Ovary (tissue), 7 donors: ENCODE measurements at regions not wholly inside any gene's neighbourhood (a gene's known extent, or its start where the extent isn't known, plus 50 kb on each side); places are given as distances from the start of the nearest gene placed in this dataset.

Source experiments
- DNase-seq, 5 donors: peaks; one replicate each; pipeline ENCODE4 v3.0.0-alpha.2; 2019 to 2020
- H3K27ac ChIP-seq, 2 donors: fragments of 200-600 bp; one replicate each; pipeline versions ENCODE4 v1.5.1 to v1.8.0; 2019 to 2022
- H3K27me3 ChIP-seq: fragments of 200-600 bp; one replicate; pipeline ENCODE4 v1.8.0; 2022
- H3K36me3 ChIP-seq: fragments of 200-600 bp; sonication (generic); one replicate; pipeline ENCODE4 v1.5.1; 2019
- H3K4me1 ChIP-seq: one replicate; pipeline ENCODE4 v1.8.1; 2013; ENCODE audit warnings: mild to moderate bottlenecking, moderate library complexity; ENCODE audit not compliant: insufficient read depth
- H3K4me3 ChIP-seq: fragments of 200-600 bp; sonication (generic); one replicate; pipeline ENCODE4 v1.5.1; 2017
- H3K9me3 ChIP-seq, 2 donors: fragments of 200-600 bp in 1 of 2; sonication (generic) in 1 of 2; one replicate each; pipeline versions ENCODE4 v1.5.1 to v1.8.1; 2013 to 2019; ENCODE audit warnings: mild to moderate bottlenecking in 1 of 2, moderate library complexity in 1 of 2
- EP300 ChIP-seq: sonication (generic); formaldehyde crosslinking; IDR thresholded peaks from one replicate; pipeline ENCODE4 v1.6.1; 2017; ENCODE audit warnings: antibody characterized with exemption
- POLR2A ChIP-seq: fragments of 450-650 bp; IDR thresholded peaks from one replicate; pipeline ENCODE4 v1.6.1; 2017; ENCODE audit warnings: antibody characterized with exemption, mild to moderate bottlenecking, moderate library complexity
- WGBS, 3 donors: extraction: QIAGEN DNeasy Blood & Tissue Kit in 1 of 3; methylation state at CpG; one replicate each; pipeline versions ENCODE4 v1.1.5 to v1.1.7; 2013 to 2017; 5-methylcytosine and 5-hydroxymethylcytosine counted together
- intact Hi-C, 4 donors: fragments of 100-400 bp; cut with DNase I; formaldehyde crosslinking; loops; one replicate each; pipeline versions ENCODE4 v1.11.0 to v1.15.1; 2022 to 2023
- TF ChIP-seq, protein P1 (sequence below), 3 donors: fragments of 450-650 bp in 2 of 3; fragments of 200-600 bp in 1 of 3; IDR thresholded peaks; one replicate each; pipeline versions ENCODE4 v1.5.1 to v1.8.0; 2016 to 2022; ENCODE audit warnings: antibody characterized with exemption in 3 of 3, mild to moderate bottlenecking in 1 of 3
- donor health status: DM: no; HTN: no; CAD: no; lungs with moderate emphysema.
- donor health status: DM: no; HTN: no; CAD: no.
- donor health status: Bipolar disorder and iron deficiency.
- donor health status: DM: no; HTN: no; CAD: no.
- donor health status: DM: yes; HTN: yes; CAD: no.

GRCh38 chr20:5471368-5471767 is 139.4 kb downstream of the GPCPD1 start:
- no peak for DNase-seq
- 82 to 87% (median 84%) methylated on average over 14 to 18 of the region's 18 CpGs for WGBS, 3 donors

DNA sequence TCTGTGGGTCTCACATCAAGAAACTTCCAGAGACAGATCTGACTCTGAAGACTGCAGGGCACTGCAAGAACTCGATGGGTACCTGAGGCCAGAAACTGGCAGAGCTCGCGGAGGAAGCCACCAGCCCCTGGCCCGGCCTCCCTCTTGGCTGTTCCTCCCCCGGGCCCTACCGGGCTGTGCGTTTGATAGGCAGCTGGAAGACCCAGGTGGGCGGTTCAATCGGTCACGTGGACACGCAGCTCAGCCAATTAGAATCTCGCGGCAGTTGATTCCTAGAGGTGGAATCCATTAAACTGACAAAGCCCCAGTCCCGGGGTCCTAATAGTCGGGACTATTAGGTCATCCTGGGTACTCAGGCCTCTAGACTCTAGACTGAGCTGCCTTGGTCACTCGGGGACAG is 139.9 kb downstream of the GPCPD1 start:
- intact Hi-C loops = no loop called here
- Histone ChIP-seq H3K27ac (no peak overlapping the region), H3K27me3 (no peaks in the 10 kb centered on the region), H3K9me3 (no peaks in the 10 kb centered on the region), H3K36me3 (no peaks in the 10 kb centered on the region), H3K4me3 (no peak overlapping the region), H3K4me1 (no peaks in the 10 kb centered on the region)
- WGBS, 3 donors = 83 to 91% (median 84%) methylated on average over 16 of the region's 16 CpGs
- no peak for TF ChIP-seq POLR2A
- TF ChIP-seq EP300 = no peak
- TF ChIP-seq, protein P1, sequence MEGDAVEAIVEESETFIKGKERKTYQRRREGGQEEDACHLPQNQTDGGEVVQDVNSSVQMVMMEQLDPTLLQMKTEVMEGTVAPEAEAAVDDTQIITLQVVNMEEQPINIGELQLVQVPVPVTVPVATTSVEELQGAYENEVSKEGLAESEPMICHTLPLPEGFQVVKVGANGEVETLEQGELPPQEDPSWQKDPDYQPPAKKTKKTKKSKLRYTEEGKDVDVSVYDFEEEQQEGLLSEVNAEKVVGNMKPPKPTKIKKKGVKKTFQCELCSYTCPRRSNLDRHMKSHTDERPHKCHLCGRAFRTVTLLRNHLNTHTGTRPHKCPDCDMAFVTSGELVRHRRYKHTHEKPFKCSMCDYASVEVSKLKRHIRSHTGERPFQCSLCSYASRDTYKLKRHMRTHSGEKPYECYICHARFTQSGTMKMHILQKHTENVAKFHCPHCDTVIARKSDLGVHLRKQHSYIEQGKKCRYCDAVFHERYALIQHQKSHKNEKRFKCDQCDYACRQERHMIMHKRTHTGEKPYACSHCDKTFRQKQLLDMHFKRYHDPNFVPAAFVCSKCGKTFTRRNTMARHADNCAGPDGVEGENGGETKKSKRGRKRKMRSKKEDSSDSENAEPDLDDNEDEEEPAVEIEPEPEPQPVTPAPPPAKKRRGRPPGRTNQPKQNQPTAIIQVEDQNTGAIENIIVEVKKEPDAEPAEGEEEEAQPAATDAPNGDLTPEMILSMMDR (IDR thresholded peaks at IDR 0.05) = no peak
- DNase-seq = no peak

More at GRCh38 chr20:5471368-5471767, 139.4 kb downstream of the GPCPD1 start:
- Histone ChIP-seq H3K9me3 (no peaks in the 10 kb centered on the region), H3K27me3 (no peaks in the 10 kb centered on the region), H3K4me1 (no peaks in the 10 kb centered on the region), H3K36me3 (no peaks in the 10 kb centered on the region), H3K27ac (no peak overlapping the region), H3K4me3 (no peak overlapping the region)
- intact Hi-C loops = no loop called here
- TF ChIP-seq EP300 (no peak), POLR2A (no peak)
- TF ChIP-seq, protein P1 (IDR thresholded peaks at IDR 0.05) = no peak

DNA sequence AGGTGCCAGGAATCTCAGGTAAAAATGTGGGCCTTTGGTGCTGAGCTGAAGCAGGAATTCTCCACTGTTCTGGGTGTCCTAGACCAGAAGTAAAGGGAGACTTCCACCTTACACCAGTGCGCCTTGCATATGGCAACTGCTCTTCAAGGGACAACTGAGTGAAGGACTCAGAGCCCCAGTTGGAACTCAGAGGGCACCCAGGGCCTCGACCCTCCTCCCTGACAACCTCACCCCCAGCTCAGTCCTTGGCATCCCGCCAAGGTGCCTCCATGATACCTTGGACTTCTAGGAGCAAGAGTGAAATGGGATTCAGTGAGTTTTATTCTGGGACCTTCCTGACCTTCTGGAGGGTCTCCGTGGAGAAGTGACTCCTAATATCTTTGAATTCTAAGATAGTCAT is 140.3 kb downstream of the GPCPD1 start:
- intact Hi-C loops = no loop called here
- TF ChIP-seq EP300 = no peak
- TF ChIP-seq, protein P1 (IDR thresholded peaks at IDR 0.05) = no peak
- TF ChIP-seq POLR2A = no peak
- DNase-seq = no peak
- Histone ChIP-seq H3K27me3 (no peaks in the 10 kb centered on the region), H3K36me3 (no peaks in the 10 kb centered on the region), H3K9me3 (no peaks in the 10 kb centered on the region), H3K4me1 (no peaks in the 10 kb centered on the region), H3K4me3 (no peak overlapping the region), H3K27ac (no peak overlapping the region)
- WGBS, 3 donors = 60 to 62% (median 62%) methylated on average over 4 of the region's 4 CpGs

DNA sequence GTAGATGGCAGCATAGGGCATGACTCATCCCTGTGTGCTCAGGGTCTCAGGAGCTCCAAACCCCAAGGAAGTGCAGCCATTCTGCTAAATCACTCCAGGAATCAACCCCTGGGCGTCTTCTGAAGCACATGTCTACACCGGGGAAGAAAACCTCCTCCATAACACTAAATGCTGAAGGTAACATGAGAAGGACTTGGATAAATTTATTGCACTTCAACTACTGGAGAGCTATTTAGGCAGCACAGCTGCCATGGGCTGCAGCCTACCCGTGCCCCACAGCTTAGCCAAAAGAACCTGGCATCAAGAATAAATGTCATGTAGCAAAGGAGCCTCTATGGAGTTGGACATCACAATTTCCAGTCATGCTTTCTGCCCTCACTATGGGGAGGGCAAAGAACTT is 141.7 kb downstream of the GPCPD1 start:
- Histone ChIP-seq H3K27me3 (no peaks in the 10 kb centered on the region), H3K4me3 (no peak overlapping the region), H3K36me3 (no peaks in the 10 kb centered on the region), H3K4me1 (no peaks in the 10 kb centered on the region), H3K9me3 (no peaks in the 10 kb centered on the region), H3K27ac (no peak overlapping the region)
- 23 to 28% (median 23%) methylated on average over 3 of the region's 3 CpGs for WGBS, 3 donors
- DNase-seq = no peak
- TF ChIP-seq, protein P1 (IDR thresholded peaks at IDR 0.05) = no peak
- no peak for TF ChIP-seq EP300
- TF ChIP-seq POLR2A = no peak
- intact Hi-C loops = no loop called here

- no peak overlapping the region for H3K27ac ChIP-seq
- 45 to 85% (median 73%) methylated on average over 3 of the region's 3 CpGs for WGBS, 3 donors
These were observed 143.7 kb downstream of the GPCPD1 start for GRCh38 chr20:5467086-5467485.

More at GRCh38 chr20:5467086-5467485, 143.7 kb downstream of the GPCPD1 start:
- TF ChIP-seq EP300 = no peak
- TF ChIP-seq, protein P1 (IDR thresholded peaks at IDR 0.05) = no peak
- TF ChIP-seq POLR2A = no peak
- DNase-seq = no peak
- Histone ChIP-seq H3K4me3 (no peak overlapping the region), H3K27me3 (no peaks in the 10 kb centered on the region), H3K4me1 (no peaks in the 10 kb centered on the region), H3K36me3 (no peaks in the 10 kb centered on the region), H3K9me3 (no peaks in the 10 kb centered on the region)
- intact Hi-C loops = no loop called here
